ENCODE measurements at regions not wholly inside any gene's neighbourhood (a gene's known extent, or its start where the extent isn't known, plus 50 kb on each side); places are given as distances from the start of the nearest gene placed in this dataset.

- Histone ChIP-seq H3K4me1 (ENCODE audit: control insufficient read depth in 1 of 2, insufficient read depth in 2 of 2, low read length in 2 of 2) (peaks cover 7 to 8% of the 10 kb centered on the region in 2 donors), H3K36me3 (ENCODE audit: control insufficient read depth in 1 of 2, insufficient read depth in 2 of 2, low read length in 2 of 2) (no peaks in the 10 kb centered on the region), H3K9ac (ENCODE audit: low read depth in 1 of 2, low read length in 2 of 2) (no peak overlapping the region), H3K27ac (ENCODE audit: low read depth, low read length) (no peak overlapping the region), H3K4me3 (ENCODE audit: low read depth in 1 of 2, low read length in 2 of 2) (no peak overlapping the region), H3K9me3 (ENCODE audit: control insufficient read depth in 1 of 2, low read length in 2 of 2) (no peaks in the 10 kb centered on the region), H3K27me3 (ENCODE audit: control insufficient read depth in 1 of 2, insufficient read depth in 2 of 2, low read length in 2 of 2) (peaks cover 0 to 4% of the 10 kb centered on the region in 2 donors)
These were observed 473.4 kb downstream of the SOX9 start for GRCh38 chr17:72594248-72594647.

All from duodenal mucosa (tissue), 2 donors.